COLO668 (cell line): ENCODE measurements at regions not wholly inside any gene's neighbourhood (a gene's known extent, or its start where the extent isn't known, plus 50 kb on each side); places are given as distances from the start of the nearest gene placed in this dataset.
"Not testable (repeated sequence)": the region's sequence is repeated elsewhere in the genome, so short reads cannot be mapped to it uniquely, and the experiment has no call there.

Experiments used
- DNase-seq: peaks from one replicate; lab custom pipeline; 2025; ENCODE audit not compliant: unreplicated experiment; lab: John Stamatoyannopoulos, UW

DNA sequence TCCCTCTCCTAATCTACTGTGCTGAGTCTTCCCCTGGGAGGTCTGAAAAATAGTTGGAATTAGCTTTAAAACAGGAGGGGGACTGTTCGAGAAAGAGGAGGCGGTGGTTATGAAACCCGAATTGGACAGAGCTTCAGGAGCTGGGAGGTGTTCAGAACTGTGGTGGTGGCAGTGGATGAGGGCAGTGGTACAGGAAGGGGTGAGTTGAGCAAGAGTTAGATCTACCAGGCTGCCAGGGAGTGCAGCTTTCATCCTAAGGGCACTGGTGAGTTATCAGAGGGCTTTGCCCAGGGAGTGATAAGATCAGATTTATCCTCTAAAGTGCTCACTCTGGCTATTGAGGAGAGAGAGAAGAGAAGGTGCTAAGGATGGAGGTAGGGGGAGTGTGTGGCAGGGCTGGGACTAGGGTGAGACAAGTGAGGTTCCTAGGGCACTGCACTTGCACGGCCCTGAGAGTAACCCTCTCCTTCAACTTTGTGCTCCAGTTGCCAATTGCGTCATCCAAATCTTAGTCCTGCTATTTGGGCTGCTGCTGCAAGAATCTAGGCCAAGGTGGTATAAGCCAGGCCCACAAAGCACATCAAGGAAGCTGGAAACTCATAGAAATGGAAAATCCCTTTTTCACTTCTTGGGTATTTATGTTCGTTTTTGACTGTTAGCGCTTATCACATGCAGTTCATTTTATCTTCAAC is 540.3 kb downstream of the XYLT1 start:
- DNase-seq = no peak

DNA sequence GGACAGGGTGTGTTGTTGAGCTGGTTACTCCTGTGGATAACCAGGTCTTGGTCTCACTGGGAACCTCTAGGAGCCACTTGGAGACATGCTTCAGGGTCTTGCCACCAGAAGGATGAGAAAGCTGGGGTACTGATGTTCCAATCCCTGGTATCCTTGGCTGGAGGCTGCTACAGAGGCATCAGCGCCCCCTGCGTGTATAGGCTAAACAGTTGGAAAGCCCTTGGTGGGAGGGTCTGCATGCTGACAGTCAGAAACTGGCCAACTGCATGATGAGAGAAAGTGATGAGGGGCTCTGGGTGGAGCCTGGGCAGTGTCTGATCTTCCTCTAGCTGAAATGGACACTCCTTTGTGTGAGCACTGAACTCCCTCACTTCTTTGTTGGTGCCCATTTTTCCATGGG is 536.9 kb downstream of the XYLT1 start:
- DNase-seq = no peak

GRCh38 chr16:16934660-16935059 is 536.1 kb downstream of the XYLT1 start:
- no peak for DNase-seq

- DNase-seq = not testable (repeated sequence)
Observed at GRCh38 chr16:16935909-16936308, 534.9 kb downstream of the XYLT1 start.

- DNase-seq = no peak
Observed at GRCh38 chr16:16937576-16937975, 533.2 kb downstream of the XYLT1 start.

- DNase-seq = no peak
Observed at GRCh38 chr16:16938009-16938408, 532.8 kb downstream of the XYLT1 start.

- DNase-seq = no peak
Observed at GRCh38 chr16:16938980-16939379, 531.8 kb downstream of the XYLT1 start.

DNA sequence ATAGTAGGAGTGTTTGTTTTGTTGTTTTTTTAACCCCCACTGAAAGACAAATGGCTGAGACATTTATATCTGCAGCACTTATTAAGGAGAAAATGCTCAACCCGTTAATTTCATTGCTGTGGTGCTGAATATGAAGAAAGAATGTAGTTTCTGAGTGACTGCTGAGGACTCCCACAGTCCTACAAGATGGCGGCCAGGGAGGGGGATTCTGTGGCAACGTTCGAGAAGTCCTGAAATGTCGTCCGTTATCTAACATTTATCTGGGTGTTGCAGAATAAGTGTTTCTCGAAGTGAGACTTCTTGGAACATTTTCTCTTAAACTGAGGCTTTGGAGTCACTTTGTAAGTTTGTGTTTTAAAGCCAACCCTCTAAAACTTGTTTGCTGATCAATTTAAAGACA is 530.4 kb downstream of the XYLT1 start:
- DNase-seq = no peak

- DNase-seq = not testable (repeated sequence)
Observed at GRCh38 chr16:16942849-16943248, 527.9 kb downstream of the XYLT1 start.

DNA sequence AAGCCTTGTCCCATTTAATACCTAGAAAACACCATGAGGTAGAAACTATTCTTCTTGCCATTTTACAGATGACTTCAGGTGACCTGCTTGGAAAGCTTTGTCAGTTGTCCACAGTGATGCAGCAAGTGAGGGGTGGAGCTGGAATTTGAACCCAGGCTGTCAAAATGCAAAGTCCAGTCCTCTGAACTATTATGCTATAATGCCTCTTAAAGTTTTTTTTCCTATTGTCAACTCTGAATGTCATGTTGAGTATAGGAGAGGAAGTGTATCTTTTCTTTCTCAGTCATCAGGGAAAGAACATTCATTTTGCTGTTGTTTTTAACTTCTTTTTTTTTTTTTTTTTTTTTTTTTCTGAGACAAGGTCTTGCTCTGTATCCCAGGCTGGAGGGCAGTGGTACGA is 525.6 kb downstream of the XYLT1 start:
- no peak for DNase-seq

DNA sequence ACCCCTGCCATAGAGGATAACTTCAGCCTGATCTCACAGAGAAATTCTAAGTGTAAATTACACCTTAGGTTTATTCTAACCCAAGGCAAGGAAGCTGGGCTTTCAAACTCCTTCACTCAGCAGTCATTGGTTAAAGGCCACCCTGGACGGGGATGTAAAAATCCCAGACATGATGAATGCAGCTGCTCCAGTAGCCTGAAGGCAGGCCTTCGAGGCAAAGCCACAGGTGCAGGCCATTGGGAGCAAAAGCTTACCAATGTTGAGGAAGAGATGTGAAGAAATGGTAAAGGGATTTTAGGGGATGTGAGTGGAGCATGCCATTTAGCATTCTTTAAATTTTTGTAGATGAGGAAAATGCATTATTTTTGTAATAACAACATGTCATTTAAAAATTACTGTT is 514.4 kb downstream of the XYLT1 start:
- DNase-seq = no peak

DNA sequence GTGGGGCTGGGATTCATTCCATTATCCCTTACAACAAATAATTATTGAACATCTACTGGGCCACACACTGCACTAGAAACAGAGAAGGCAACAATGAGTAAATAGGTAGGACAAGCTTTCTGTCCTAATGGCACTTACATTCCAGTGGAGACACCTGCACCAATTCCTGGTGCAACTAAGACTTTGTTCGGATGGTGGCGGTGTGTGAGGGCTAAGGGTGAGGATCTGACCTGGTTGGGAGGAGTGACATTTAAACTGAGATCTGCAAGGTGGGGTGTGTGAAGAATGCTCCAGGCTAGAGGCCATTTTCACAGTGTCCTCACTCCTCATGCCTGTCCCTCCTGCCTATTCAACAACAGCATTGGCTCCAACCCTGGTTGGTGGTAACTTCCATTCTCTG is 510.0 kb downstream of the XYLT1 start:
- no peak for DNase-seq

DNA sequence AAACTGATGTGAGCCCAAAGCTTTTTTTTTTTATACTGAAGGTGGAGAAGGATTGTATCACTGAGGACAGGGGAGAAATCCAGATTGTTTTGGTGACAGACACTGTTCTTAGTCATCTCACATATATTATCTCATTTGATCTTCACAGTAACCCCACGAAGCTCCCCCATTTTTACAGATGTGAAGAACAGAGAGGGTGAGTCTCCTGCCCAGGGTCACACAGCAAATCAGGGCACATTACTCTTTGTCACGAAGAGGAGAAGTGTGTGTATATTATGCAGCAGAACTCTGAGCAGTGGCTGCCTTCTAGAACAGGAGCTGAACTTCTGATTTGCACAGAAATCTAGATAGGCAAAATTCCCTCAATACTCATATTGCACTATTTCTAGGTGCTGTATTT is 504.3 kb downstream of the XYLT1 start:
- no peak for DNase-seq

- DNase-seq = no peak
Observed at GRCh38 chr16:16971042-16971441, 499.7 kb downstream of the XYLT1 start.

DNA sequence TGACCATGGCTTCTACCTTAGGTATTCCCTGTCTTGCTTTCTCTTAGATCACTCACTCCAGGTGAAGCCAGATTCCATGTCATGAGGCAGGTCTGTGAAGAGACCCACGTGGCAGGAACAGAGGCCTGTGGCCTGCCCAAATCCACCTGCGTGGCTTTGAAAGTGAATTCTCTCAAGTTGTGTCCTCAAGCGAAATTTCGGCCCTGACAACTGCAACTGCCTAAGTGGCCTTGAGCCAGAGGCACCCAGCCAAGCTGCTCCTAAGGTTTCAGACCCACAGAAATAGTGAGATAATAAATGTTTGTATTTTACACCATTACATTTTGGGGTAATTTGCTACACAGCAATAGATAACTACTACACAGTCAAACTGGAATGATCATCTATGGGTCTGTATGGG is 497.9 kb downstream of the XYLT1 start:
- DNase-seq = no peak

DNA sequence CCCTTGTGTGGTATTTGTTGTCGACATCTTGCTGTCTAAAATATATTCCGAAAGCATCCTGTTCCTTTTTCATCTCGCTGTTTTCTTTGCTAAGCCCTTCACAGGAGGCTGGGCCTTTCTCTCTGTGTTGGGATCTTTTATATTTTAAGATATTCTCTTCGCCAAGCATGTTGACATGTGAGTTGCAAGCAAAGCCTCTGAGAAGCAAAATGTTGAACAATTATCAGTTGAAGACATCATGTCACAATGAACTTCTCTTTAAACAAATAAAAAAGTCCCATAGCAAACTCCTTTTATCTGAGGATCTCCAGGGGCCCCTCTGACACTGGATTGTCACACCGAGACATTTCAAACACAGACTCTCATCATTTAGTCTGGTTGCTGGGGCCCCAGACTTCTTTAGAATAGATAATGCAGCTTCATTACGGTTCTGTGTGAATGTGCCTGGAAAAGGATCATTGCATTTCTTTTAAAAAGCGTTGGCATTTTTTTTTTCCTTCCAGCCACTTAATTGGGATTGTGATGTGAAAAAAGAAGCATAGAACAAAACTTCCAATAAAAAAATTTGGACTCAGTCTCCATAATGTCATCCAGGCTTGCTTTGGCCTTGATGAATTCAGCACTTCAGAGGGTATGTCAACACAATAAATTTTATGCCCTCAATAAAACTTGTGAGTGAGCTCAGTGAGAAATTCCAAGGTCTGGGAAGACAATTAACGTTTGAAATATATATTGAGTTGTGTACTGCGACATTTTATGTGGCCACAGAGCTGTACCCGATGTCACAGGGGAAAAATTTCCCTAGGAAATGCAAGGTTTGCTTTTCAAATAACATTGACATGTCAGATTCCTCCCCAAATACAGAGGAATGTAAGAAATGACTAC is 496.8 kb downstream of the XYLT1 start:
- DNase-seq = no peak

DNA sequence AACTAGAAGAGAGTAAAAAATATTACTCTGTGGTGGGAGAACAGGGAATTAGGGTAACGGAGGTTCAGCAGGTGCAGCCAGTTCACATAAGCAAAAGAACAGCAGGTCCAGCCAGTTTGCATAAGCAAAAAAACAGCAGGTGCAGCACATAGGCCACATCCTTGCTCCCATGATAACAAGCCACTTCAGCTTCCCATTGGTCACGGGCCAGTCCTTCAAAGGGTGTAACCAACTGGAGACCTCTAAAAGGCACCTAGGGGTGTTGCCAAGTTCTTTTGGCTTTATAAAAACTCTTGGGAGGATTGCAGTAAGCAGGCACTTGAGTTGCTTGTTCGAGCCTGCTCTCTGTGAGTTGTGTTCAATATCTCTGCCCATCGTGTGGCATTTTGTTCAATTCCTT is 488.1 kb downstream of the XYLT1 start:
- DNase-seq = no peak

DNA sequence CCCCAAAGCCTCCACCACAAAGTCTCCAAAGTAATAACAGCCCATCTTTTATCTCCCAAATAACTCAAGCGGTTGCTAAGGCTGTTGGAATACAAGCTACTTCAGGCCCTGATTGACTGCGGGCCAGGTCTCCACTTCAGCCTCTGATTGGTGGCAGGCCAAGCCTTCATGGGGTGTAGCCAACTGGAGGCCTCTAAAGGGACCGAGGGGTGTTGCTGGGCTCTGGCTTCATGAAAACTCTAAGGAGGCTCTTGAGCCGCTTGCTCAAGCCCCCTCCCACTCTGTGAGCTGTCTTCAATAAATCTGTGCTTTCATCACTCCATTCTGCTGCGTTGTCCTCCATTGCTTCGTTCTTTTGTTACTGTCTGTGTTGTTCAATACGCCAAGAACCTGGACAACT is 487.2 kb downstream of the XYLT1 start:
- no peak for DNase-seq

DNA sequence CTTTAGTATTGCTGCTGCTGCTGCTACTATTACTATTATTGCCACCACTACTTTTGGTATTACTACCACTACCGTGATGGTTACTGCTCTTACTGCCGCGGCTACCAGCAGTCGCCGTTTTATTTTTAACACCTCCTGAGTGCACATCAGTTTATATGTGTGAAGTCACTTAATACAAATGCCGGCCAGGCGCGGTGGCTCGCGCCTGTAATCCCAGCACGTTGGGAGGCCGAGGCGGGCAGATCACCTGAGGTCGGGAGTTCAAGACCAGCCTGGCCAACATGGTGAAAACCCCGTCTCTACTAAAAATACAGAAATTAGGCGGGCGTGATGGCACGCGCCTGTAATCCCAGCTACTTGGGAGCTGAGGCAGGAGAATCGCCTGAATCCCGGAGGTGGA is 486.7 kb downstream of the XYLT1 start:
- not testable (repeated sequence) for DNase-seq

GRCh38 chr16:16985707-16986106 is 485.1 kb downstream of the XYLT1 start:
- no peak for DNase-seq

DNA sequence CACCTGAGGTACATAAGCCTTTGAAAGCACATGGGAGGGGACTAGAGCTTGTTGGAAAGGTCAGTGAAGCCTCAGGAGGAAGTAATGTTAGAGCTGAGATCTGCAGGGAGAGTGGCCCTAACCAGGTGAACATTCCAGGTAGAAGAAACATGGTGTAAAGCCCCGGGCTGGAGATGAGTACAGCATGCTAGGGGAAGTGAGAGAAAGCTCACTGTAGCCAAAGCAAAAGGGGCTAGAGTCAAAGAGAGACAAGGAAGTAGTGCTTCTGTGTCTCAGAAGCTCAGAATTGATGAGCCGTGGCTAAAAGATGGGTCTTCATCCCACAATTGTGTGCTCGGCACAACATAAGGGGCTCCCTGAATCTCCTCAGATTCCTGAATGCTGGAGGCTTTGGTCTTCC is 481.8 kb downstream of the XYLT1 start:
- no peak for DNase-seq

DNA sequence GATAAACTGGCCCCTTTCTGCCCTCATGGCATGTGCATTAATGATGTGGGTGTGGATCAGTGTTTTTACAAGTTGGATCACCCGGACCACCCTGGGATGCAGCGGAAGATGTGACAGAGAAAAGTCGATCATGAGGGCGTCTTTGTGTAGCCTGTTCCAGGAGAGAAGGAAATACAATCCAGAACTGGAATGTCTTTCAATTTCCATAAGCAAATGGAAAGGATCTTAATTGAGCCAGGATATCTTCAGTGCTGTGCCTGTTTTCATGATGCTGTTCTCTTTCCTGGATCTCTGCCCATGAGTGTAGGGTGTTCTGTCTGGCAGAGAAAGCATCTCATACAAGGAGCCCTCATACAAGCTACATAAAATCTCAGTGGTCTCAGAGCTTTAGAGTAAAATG is 481.4 kb downstream of the XYLT1 start:
- no peak for DNase-seq

DNA sequence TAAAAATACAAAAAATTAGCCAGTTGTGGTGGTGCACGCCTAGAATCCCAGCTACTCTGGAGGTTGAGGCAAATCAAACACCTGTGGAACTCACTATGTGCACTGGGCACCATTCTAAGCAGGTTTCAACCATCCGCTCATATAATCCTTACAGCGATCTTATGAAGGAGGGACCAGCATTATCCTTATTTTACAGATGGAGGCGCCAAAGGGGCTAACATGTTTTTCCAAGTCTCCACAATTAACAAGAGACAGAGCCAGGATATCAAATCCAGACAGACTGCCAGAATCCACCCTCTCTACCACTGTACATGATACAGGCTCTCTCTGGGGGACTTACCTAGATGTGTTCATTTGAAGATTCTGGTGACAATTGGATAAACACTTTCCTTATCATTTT is 479.0 kb downstream of the XYLT1 start:
- no peak for DNase-seq
